ENCODE measurements at regions not wholly inside any gene's neighbourhood (a gene's known extent, or its start where the extent isn't known, plus 50 kb on each side); places are given as distances from the start of the nearest gene placed in this dataset.

DNA sequence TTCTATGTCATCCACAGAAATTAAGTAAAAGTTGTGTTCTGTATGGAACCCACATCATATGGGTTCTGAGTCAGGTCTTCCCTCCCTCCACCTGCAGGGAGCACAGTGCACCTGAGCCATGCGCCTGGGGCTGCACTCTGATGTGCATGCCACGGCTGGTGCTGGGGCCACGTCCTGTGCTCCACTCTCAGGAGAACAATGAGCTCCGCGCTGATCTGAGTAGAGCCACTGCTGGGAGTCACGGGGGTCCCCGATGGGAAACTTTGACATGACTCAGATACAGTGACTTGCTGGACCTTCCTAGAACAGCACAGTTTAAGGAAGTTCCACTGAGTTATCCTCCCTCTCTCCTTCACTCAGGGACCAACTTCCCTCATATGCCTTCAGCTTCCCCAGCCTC lies 683.4 kb downstream of the TMEM121 start:
- TF ChIP-seq, protein P1, sequence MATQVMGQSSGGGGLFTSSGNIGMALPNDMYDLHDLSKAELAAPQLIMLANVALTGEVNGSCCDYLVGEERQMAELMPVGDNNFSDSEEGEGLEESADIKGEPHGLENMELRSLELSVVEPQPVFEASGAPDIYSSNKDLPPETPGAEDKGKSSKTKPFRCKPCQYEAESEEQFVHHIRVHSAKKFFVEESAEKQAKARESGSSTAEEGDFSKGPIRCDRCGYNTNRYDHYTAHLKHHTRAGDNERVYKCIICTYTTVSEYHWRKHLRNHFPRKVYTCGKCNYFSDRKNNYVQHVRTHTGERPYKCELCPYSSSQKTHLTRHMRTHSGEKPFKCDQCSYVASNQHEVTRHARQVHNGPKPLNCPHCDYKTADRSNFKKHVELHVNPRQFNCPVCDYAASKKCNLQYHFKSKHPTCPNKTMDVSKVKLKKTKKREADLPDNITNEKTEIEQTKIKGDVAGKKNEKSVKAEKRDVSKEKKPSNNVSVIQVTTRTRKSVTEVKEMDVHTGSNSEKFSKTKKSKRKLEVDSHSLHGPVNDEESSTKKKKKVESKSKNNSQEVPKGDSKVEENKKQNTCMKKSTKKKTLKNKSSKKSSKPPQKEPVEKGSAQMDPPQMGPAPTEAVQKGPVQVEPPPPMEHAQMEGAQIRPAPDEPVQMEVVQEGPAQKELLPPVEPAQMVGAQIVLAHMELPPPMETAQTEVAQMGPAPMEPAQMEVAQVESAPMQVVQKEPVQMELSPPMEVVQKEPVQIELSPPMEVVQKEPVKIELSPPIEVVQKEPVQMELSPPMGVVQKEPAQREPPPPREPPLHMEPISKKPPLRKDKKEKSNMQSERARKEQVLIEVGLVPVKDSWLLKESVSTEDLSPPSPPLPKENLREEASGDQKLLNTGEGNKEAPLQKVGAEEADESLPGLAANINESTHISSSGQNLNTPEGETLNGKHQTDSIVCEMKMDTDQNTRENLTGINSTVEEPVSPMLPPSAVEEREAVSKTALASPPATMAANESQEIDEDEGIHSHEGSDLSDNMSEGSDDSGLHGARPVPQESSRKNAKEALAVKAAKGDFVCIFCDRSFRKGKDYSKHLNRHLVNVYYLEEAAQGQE (IDR thresholded peaks at IDR 0.05; ENCODE audit: insufficient replicate concordance, low read depth), result no peak
- TF ChIP-seq GABPA (IDR thresholded peaks at IDR 0.05; ENCODE audit: low read depth) (no peak), SPI1 (IDR thresholded peaks at IDR 0.05; ENCODE audit: borderline replicate concordance, low read depth) (no peak)
- DNase-seq (ENCODE audit: low read depth in 1 of 2, low spot score in 1 of 2), result no peak
- H3K27ac ChIP-seq (replicated peaks), result no peak overlapping the region
- no peak overlapping the region for H3K4me3 ChIP-seq (replicated peaks; ENCODE audit: insufficient read depth, low read length)
- H3K27me3 ChIP-seq (ENCODE audit: insufficient read depth, poor library complexity, severe bottlenecking), result peaks cover 2% of the 10 kb centered on the region

DNA sequence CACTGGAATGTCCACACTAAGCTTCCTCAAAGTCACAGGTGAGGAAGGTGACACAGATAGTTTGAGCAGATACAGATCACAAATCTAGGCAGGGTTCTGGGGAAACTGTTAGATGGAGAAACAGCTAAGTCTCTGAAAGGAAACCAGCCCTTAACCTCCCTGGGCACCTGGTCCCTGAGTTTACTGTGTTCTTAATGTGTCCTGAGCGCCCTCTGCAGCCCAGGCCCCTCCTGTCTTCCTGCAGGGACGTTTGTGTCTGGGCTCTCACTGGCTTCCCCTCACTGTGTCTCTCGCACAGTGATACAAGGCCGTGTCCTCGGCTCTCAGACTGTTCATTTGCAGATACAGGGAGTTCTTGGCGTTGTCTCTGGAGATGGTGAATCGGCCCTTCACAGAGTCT lies 684.3 kb downstream of the TMEM121 start:
- DNase-seq (ENCODE audit: low read depth in 1 of 2, low spot score in 1 of 2), result no peak
- H3K27ac ChIP-seq (replicated peaks), result no peak overlapping the region
- TF ChIP-seq POLR2AphosphoS5 (IDR thresholded peaks at IDR 0.05; ENCODE audit: low read depth) (no peak), GABPA (IDR thresholded peaks at IDR 0.05; ENCODE audit: low read depth) (no peak), SPI1 (IDR thresholded peaks at IDR 0.05; ENCODE audit: borderline replicate concordance, low read depth) (no peak)
- TF ChIP-seq, protein P1 (IDR thresholded peaks at IDR 0.05; ENCODE audit: insufficient replicate concordance, low read depth), result no peak
- TF ChIP-seq, protein P2, sequence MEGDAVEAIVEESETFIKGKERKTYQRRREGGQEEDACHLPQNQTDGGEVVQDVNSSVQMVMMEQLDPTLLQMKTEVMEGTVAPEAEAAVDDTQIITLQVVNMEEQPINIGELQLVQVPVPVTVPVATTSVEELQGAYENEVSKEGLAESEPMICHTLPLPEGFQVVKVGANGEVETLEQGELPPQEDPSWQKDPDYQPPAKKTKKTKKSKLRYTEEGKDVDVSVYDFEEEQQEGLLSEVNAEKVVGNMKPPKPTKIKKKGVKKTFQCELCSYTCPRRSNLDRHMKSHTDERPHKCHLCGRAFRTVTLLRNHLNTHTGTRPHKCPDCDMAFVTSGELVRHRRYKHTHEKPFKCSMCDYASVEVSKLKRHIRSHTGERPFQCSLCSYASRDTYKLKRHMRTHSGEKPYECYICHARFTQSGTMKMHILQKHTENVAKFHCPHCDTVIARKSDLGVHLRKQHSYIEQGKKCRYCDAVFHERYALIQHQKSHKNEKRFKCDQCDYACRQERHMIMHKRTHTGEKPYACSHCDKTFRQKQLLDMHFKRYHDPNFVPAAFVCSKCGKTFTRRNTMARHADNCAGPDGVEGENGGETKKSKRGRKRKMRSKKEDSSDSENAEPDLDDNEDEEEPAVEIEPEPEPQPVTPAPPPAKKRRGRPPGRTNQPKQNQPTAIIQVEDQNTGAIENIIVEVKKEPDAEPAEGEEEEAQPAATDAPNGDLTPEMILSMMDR (IDR thresholded peaks at IDR 0.05; ENCODE audit: insufficient read depth, low read length), result no peak
- peaks cover 2% of the 10 kb centered on the region for H3K27me3 ChIP-seq (ENCODE audit: insufficient read depth, poor library complexity, severe bottlenecking)
- H3K4me3 ChIP-seq (replicated peaks; ENCODE audit: insufficient read depth, low read length), result no peak overlapping the region

DNA sequence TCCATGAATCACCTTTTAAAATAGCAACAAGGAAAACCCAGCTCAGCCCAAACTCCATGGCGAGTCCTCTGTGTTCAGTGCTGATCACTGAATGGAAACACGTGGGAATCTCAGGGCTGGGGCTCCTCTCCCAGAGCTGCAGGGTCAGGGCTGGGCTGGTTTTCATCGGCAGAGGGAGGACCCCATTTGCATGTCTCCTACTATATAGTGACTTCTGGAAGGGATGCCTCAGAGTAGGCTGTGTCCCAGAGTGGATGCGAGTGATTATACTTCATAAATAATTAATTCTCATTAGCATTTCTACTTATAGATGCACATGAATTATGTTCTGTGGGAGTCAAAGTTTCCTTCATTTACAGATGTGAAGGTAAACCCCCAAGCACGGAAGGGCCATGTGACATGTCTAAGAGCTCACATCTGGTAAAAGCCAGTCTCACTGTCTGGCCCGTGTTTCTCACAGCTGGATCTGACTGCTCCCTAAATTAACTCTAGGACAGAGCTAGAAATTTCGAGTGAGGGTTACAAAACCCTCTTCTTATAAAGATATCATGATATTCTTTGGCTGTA lies 685.0 kb downstream of the TMEM121 start:
- no peak for DNase-seq (ENCODE audit: low read depth in 1 of 2, low spot score in 1 of 2)
- no peak for TF ChIP-seq POLR2AphosphoS5 (IDR thresholded peaks at IDR 0.05; ENCODE audit: low read depth)
- no peak for TF ChIP-seq SPI1 (IDR thresholded peaks at IDR 0.05; ENCODE audit: borderline replicate concordance, low read depth)
- TF ChIP-seq, protein P2 (IDR thresholded peaks at IDR 0.05; ENCODE audit: insufficient read depth, low read length), result no peak
- TF ChIP-seq, protein P1 (IDR thresholded peaks at IDR 0.05; ENCODE audit: insufficient replicate concordance, low read depth), result no peak
- H3K27me3 ChIP-seq (ENCODE audit: insufficient read depth, poor library complexity, severe bottlenecking), result peaks cover 2% of the 10 kb centered on the region
- H3K4me3 ChIP-seq (replicated peaks; ENCODE audit: insufficient read depth, low read length), result no peak overlapping the region
- H3K27ac ChIP-seq (replicated peaks), result no peak overlapping the region
